OCI-LY7 (cell line): ENCODE measurements at regions not wholly inside any gene's neighbourhood (a gene's known extent, or its start where the extent isn't known, plus 50 kb on each side); places are given as distances from the start of the nearest gene placed in this dataset.

Experiments used
- CTCF ChIP-seq: fragments of 200-600 bp; sonication (generic); conservative IDR thresholded peaks from 2 replicates; pipeline ENCODE4 v1.5.1; 2014; ENCODE audit warnings: mild to moderate bottlenecking, antibody characterized with exemption, low read length, moderate library complexity, mixed read lengths
- EZH2phosphoT487 ChIP-seq: fragments of 200-600 bp; sonication (generic); IDR thresholded peaks from 2 replicates; pipeline ENCODE4 v1.6.1; 2018; ENCODE audit warnings: low read depth, borderline replicate concordance, mild to moderate bottlenecking, mixed run types, antibody characterized with exemption, low read length, moderate library complexity, mixed read lengths

DNA sequence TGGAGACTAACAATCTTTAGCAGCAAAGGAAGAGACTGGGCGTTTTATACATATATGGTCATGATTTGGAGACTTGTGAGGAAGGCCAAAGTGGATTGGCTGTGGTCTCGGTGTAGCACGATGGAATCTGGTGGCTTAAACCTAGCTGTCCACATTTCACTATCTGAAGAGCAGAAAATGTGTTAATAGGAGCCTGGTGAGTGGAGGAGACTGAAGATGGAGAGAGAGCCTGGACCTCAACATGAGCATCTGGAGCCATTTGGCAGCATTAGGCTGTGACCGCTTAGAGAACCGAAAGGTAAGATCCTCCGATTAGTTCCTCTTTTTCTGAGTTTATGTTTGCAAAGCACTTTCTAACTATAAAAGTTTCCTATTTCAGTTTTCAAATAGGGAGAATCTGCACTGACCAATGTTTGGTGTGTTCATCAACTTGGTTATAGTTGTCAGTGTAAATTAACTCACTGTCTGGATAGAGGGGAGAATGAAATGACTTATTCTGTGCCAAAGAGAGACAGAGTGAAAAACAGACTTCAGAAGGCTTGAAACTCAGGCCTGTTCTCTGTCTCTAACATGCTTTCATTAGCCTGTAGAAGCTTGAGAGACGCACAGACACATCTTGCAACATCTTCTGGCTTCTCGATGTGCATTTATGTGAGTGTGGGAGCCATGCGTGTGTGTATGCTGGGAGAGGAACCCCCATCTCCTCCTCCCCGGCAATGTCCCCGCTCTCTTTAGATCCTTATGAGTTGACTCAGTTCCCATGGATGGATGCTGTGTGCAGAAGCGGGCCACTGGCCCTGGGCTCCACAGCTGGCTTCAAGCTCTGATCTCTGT lies 244.7 kb upstream of the TBL1XR1 start:
- no peak for TF ChIP-seq CTCF
- no peak for TF ChIP-seq EZH2phosphoT487
